K562 (cell line): ENCODE measurements at regions not wholly inside any gene's neighbourhood (a gene's known extent, or its start where the extent isn't known, plus 50 kb on each side); places are given as distances from the start of the nearest gene placed in this dataset.

ENCODE experiments used
- ATAC-seq: fragments of 200-7000 bp; cut with Tn5 transposase; 3 replicates; pipeline ENCODE4 v1.9.1; 2020; ENCODE audit warnings: moderate library complexity
- BruUV-seq: library from RNA; stranded (reverse); fragments of 400-500 nt; replicated peaks from 2 replicates; lab custom pipeline; 2021; lab: Mats Ljungman, UMichigan
- CTCF ChIA-PET: fragments of 300-600 bp; formaldehyde crosslinking; extraction: SDS; loops from one replicate; lab custom pipeline; 2021; ENCODE audit warnings: low intra/inter-chr PET ratio; lab: Yijun Ruan, JAX
- POLR2A ChIA-PET: fragments of 300-600, 350-650 bp; sonication (Branson Sonifier 250); formaldehyde crosslinking; extraction: SDS; loops from one replicate; lab custom pipeline; 2021; ENCODE audit warnings: antibody characterized with exemption, inconsistent platforms; lab: Yijun Ruan, JAX
- DNase-seq, 4 experiments: peaks; one replicate each; pipeline versions ENCODE4 v3.0.0 to v3.0.0-alpha.2; 2011 to 2018; ENCODE audit warnings: low spot score in 3 of 4, mixed read lengths in 3 of 4; ENCODE audit errors: extremely low read depth in 1 of 4
- FAIRE-seq: peaks from 2 replicates; lab custom pipeline; 2011; peaks lifted over from hg19 to GRCh38; lab: Jason Lieb, UNC
- H2AFZ ChIP-seq: 2 replicates; pipeline ENCODE4 v1.6.0; 2011; ENCODE audit warnings: low read depth, low read length, control low read depth, inconsistent platforms
- H3K27ac ChIP-seq: fragments of 200-600 bp; 3 replicates; pipeline ENCODE4 v1.8.0; 2011; ENCODE audit warnings: low read depth, mild to moderate bottlenecking, control low read depth, inconsistent platforms, low read length, moderate library complexity, mixed read lengths; ENCODE audit errors: extremely low read depth
- H3K27me3 ChIP-seq, 2 experiments: fragments of 300-600 bp in 1 of 2; 2 replicates in 1 of 2; 3 replicates in 1 of 2; pipeline versions ENCODE4 v1.6.0 to v1.8.0; 2011; ENCODE audit warnings: inconsistent platforms in 2 of 2, low read length in 2 of 2, mild to moderate bottlenecking in 1 of 2, mixed read lengths in 1 of 2, moderate library complexity in 1 of 2; ENCODE audit not compliant: control insufficient read depth in 2 of 2, insufficient read depth in 2 of 2
- H3K36me3 ChIP-seq: fragments of 300-600 bp; 3 replicates; pipeline ENCODE4 v1.8.0; 2011; ENCODE audit warnings: mild to moderate bottlenecking, low read length, inconsistent platforms; ENCODE audit not compliant: control insufficient read depth, insufficient read depth
- H3K4me1 ChIP-seq, 2 experiments: fragments of 200-600 bp in 1 of 2; replicated peaks in 1 of 2; 2 replicates in 1 of 2; 3 replicates in 1 of 2; pipeline versions ENCODE4 v1.5.1 to v1.8.0; 2011; ENCODE audit warnings: inconsistent platforms in 2 of 2, low read length in 2 of 2, mild to moderate bottlenecking in 1 of 2, mixed read lengths in 1 of 2, moderate library complexity in 1 of 2; ENCODE audit not compliant: control insufficient read depth in 2 of 2, insufficient read depth in 2 of 2
- H3K4me2 ChIP-seq: 2 replicates; pipeline ENCODE4 v1.6.1; 2011; ENCODE audit warnings: low read length, control low read depth, inconsistent platforms, mixed read lengths; ENCODE audit not compliant: insufficient read depth
- H3K4me3 ChIP-seq: fragments of 200-600 bp; sonication (generic), shearing (Covaris generic); 2 replicates; pipeline ENCODE4 v1.5.1; 2016; ENCODE audit warnings: control low read depth, inconsistent platforms
- H3K79me2 ChIP-seq: fragments of 200-600 bp; 3 replicates; pipeline ENCODE4 v1.8.0; 2011; ENCODE audit warnings: low read length, inconsistent platforms; ENCODE audit not compliant: control insufficient read depth, insufficient read depth
- H3K9ac ChIP-seq, 2 experiments: 2 replicates each; pipeline versions ENCODE4 v1.6.0 to v1.6.1; 2011; ENCODE audit warnings: low read depth in 2 of 2, low read length in 2 of 2, control low read depth in 1 of 2, inconsistent platforms in 1 of 2, mild to moderate bottlenecking in 1 of 2, mixed read lengths in 1 of 2; ENCODE audit not compliant: insufficient read depth in 1 of 2
- H3K9me1 ChIP-seq: one replicate; pipeline ENCODE4 v1.6.0; 2011; ENCODE audit warnings: inconsistent platforms, mild to moderate bottlenecking, low read length, moderate library complexity; ENCODE audit not compliant: control insufficient read depth, insufficient read depth
- H3K9me3 ChIP-seq: replicated peaks from 2 replicates; pipeline ENCODE4 v1.5.1; 2011; ENCODE audit warnings: low read depth, low read length, inconsistent platforms; ENCODE audit not compliant: control insufficient read depth, insufficient read depth
- H4K20me1 ChIP-seq: replicated peaks from 2 replicates; pipeline ENCODE4 v1.6.1; 2011; ENCODE audit warnings: low read length, inconsistent platforms, mixed read lengths; ENCODE audit not compliant: control insufficient read depth, insufficient read depth
- CBFA2T2 ChIP-seq: fragments of 450-650 bp; conservative IDR thresholded peaks from 2 replicates; pipeline ENCODE4 v1.6.1; 2017; ENCODE audit warnings: mild to moderate bottlenecking
- CHCHD3 ChIP-seq: fragments of 250-450 bp; sonication (Bioruptor Pico); IDR thresholded peaks from 2 replicates; pipeline ENCODE4 v2.1.2; 2022; ENCODE audit warnings: mild to moderate bottlenecking
- ETV5 ChIP-seq: sonication (generic); formaldehyde crosslinking; IDR thresholded peaks from 2 replicates; pipeline ENCODE4 v1.4.0; 2020; ENCODE audit warnings: low read depth, mild to moderate bottlenecking, missing genetic modification reagents
- GTF2E2 ChIP-seq: fragments of 200-800 bp; sonication (Bioruptor generic); IDR thresholded peaks from 2 replicates; pipeline ENCODE4 v1.6.1; 2016; ENCODE audit warnings: missing genetic modification characterization, missing compliant biosample characterization
- IFI16 ChIP-seq: fragments of 250-450 bp; sonication (Bioruptor Pico); IDR thresholded peaks from 2 replicates; pipeline ENCODE4 v2.1.2; 2022; ENCODE audit warnings: mild to moderate bottlenecking, inconsistent platforms
- KLF16 ChIP-seq: IDR thresholded peaks from 2 replicates; pipeline ENCODE4 v1.6.1; 2016; ENCODE audit warnings: antibody characterized with exemption
- NCOA4 ChIP-seq: fragments of 450-650 bp; IDR thresholded peaks from 2 replicates; pipeline ENCODE4 v1.6.1; 2018; ENCODE audit warnings: mild to moderate bottlenecking; ENCODE audit not compliant: partially characterized antibody
- PHF8 ChIP-seq: fragments of 200-600 bp; sonication (generic); IDR thresholded peaks from 2 replicates; pipeline ENCODE4 v1.6.1; 2012; ENCODE audit warnings: mixed run types, mild to moderate bottlenecking, inconsistent platforms, low read length, moderate library complexity, borderline replicate concordance
- POU5F1 ChIP-seq: fragments of 150-350 bp; IDR thresholded peaks from 2 replicates; pipeline ENCODE4 v1.6.1; 2014; ENCODE audit warnings: borderline replicate concordance, low read length, low read depth, mild to moderate bottlenecking; ENCODE audit not compliant: partially characterized antibody
- RBM39 ChIP-seq: fragments of 200-400 bp; formaldehyde crosslinking; optimal IDR thresholded peaks from 2 replicates; pipeline ENCODE3; 2018; ENCODE audit warnings: low read depth, low read length
- RCOR1 ChIP-seq, 2 experiments: IDR thresholded peaks; 2 replicates each; pipeline ENCODE4 v1.6.1; 2012; ENCODE audit warnings: low read depth in 2 of 2, low read length in 2 of 2, borderline replicate concordance in 1 of 2, improper control_type of control experiment in 1 of 2
- SIX5 ChIP-seq, 2 experiments: IDR thresholded peaks; 2 replicates each; pipeline ENCODE4 v1.6.1; 2011; ENCODE audit warnings: low read length in 2 of 2, borderline replicate concordance in 1 of 2, low read depth in 1 of 2, mild to moderate bottlenecking in 1 of 2, moderate library complexity in 1 of 2; ENCODE audit not compliant: insufficient read depth in 1 of 2
- SMARCC2 ChIP-seq: fragments of 450-650 bp; IDR thresholded peaks from 2 replicates; pipeline ENCODE4 v1.6.1; 2017; ENCODE audit warnings: antibody characterized with exemption, moderate library complexity, mild to moderate bottlenecking, low read depth
- SMC3 ChIP-seq: conservative IDR thresholded peaks from 2 replicates; pipeline ENCODE4 v1.6.1; 2011; ENCODE audit warnings: low read depth, low read length, improper control_type of control experiment; ENCODE audit not compliant: insufficient read depth
- XRCC5 ChIP-seq: fragments of 200-400 bp; formaldehyde crosslinking; IDR thresholded peaks from 2 replicates; pipeline ENCODE4 v1.6.1; 2017; ENCODE audit warnings: low read depth, mild to moderate bottlenecking, low read length
- ZNF764 ChIP-seq: fragments of 250-450 bp; sonication (Bioruptor Pico); IDR thresholded peaks from 2 replicates; pipeline ENCODE4 v1.4.0; 2020; ENCODE audit warnings: low read depth, mild to moderate bottlenecking, moderate library complexity
- WGBS: fragments of 100-300 bp; shearing (Covaris generic); methylation state at CpG from one replicate; pipeline ENCODE4 v1.1.6; 2016; ENCODE audit warnings: low coverage, mixed read lengths; ENCODE audit not compliant: insufficient coverage; ENCODE audit errors: missing lambda C conversion rate; 5-methylcytosine and 5-hydroxymethylcytosine counted together
- in situ Hi-C: fragments of 300-500 bp; cut with MboI; formaldehyde crosslinking; loops from 4 replicates; pipeline ENCODE4 v1.15.0; 2018; ENCODE audit warnings: inconsistent platforms, mixed read lengths
- intact Hi-C: fragments of 100-400 bp; cut with micrococcal nuclease; formaldehyde crosslinking; loops from 2 replicates; pipeline ENCODE4 v1.14.2; 2022
- TF ChIP-seq, protein P1 (sequence below): sonication (generic); formaldehyde crosslinking; IDR thresholded peaks from 2 replicates; pipeline ENCODE4 v1.8.0; 2022; ENCODE audit warnings: mild to moderate bottlenecking, missing genetic modification reagents, borderline replicate concordance
- TF ChIP-seq, protein P2 (sequence below): sonication (generic); formaldehyde crosslinking; IDR thresholded peaks from 2 replicates; pipeline ENCODE4 v1.8.1; 2022; ENCODE audit warnings: missing genetic modification reagents
- TF ChIP-seq, protein P3 (sequence below): IDR thresholded peaks from 2 replicates; pipeline ENCODE4 v1.6.1; 2016; ENCODE audit warnings: missing genetic modification characterization, missing compliant biosample characterization

DNA sequence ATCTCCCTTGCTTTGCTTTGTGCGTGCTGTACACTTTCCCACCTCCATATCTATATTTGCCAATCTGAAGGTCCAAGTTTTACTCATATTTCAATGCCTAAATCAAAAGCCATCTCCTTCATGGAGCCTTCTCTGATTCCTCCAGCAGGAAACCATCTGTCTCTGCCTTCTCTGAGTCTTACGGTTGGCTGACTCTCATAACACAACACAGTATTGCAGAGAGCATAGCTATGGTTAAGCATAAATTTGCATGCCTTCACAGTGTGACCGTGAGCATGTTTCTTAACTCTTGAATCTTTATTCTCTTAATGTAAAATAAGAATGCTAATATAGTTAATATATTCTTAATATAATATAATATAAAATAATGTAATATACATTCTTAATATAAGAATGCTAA lies 136.8 kb upstream of the PPP2R2B start (continued):
- no peak for TF ChIP-seq POU5F1
- no peak for TF ChIP-seq XRCC5
- TF ChIP-seq RBM39: no peak

DNA sequence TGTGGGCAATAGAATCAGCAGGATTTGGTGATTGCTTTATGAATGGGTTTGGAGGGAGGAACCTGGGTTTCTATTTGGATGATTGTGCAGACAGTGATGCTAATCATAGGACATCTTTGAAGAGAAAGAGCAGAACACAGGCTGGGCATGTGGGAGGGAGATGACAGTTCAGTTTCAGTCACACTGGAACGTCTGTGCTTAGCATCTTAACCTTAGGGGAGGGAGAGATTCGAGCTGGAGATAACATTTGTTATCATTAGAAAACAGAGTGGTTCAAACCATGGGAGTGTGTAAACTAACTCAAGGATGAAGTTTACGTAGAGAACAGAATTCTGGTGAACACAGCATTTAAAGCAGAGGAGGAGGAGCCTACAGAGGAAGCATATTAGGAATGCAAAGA lies 138.6 kb upstream of the PPP2R2B start:
- WGBS: 0% methylated on average over 3 of the region's 3 CpGs
- FAIRE-seq (no peak), ATAC-seq (no peak), DNase-seq (no peak)
- Histone ChIP-seq H3K27me3 (no peaks in the 10 kb centered on the region), H2AFZ (no peak overlapping the region), H3K9me1 (no peaks in the 10 kb centered on the region), H3K4me2 (no peak overlapping the region), H3K79me2 (no peaks in the 10 kb centered on the region), H3K9me3 (no peaks in the 10 kb centered on the region), H3K36me3 (no peaks in the 10 kb centered on the region), H3K4me1 (no peaks in the 10 kb centered on the region), H3K4me3 (no peak overlapping the region), H3K9ac (no peak overlapping the region), H4K20me1 (no peaks in the 10 kb centered on the region), H3K27ac (no peak overlapping the region)
- CTCF ChIA-PET: no interaction called here
- intact Hi-C loops (no loop called here), in situ Hi-C loops (no loop called here)
- no TSS peak for BruUV-seq
- POLR2A ChIA-PET: no interaction called here
- no peak for TF ChIP-seq SIX5 (IDR thresholded peaks at IDR 0.05; ENCODE audit: borderline replicate concordance in 1 of 2, insufficient read depth in 1 of 2, low read depth in 1 of 2, low read length in 2 of 2)
- TF ChIP-seq CHCHD3: no peak
- TF ChIP-seq SMC3: no peak
- TF ChIP-seq IFI16 (CRISPR knock-in tag): no peak
- TF ChIP-seq SMARCC2: no peak
- TF ChIP-seq RCOR1 (IDR thresholded peaks at IDR 0.05; ENCODE audit: borderline replicate concordance in 1 of 2, low read depth in 2 of 2, low read length in 2 of 2): no peak
- TF ChIP-seq, protein P1, sequence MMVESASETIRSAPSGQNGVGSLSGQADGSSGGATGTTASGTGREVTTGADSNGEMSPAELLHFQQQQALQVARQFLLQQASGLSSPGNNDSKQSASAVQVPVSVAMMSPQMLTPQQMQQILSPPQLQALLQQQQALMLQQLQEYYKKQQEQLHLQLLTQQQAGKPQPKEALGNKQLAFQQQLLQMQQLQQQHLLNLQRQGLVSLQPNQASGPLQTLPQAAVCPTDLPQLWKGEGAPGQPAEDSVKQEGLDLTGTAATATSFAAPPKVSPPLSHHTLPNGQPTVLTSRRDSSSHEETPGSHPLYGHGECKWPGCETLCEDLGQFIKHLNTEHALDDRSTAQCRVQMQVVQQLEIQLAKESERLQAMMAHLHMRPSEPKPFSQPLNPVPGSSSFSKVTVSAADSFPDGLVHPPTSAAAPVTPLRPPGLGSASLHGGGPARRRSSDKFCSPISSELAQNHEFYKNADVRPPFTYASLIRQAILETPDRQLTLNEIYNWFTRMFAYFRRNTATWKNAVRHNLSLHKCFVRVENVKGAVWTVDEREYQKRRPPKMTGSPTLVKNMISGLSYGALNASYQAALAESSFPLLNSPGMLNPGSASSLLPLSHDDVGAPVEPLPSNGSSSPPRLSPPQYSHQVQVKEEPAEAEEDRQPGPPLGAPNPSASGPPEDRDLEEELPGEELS: no peak
- TF ChIP-seq, protein P2, sequence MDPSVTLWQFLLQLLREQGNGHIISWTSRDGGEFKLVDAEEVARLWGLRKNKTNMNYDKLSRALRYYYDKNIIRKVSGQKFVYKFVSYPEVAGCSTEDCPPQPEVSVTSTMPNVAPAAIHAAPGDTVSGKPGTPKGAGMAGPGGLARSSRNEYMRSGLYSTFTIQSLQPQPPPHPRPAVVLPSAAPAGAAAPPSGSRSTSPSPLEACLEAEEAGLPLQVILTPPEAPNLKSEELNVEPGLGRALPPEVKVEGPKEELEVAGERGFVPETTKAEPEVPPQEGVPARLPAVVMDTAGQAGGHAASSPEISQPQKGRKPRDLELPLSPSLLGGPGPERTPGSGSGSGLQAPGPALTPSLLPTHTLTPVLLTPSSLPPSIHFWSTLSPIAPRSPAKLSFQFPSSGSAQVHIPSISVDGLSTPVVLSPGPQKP: no peak
- TF ChIP-seq CBFA2T2: no peak
- TF ChIP-seq, protein P3, sequence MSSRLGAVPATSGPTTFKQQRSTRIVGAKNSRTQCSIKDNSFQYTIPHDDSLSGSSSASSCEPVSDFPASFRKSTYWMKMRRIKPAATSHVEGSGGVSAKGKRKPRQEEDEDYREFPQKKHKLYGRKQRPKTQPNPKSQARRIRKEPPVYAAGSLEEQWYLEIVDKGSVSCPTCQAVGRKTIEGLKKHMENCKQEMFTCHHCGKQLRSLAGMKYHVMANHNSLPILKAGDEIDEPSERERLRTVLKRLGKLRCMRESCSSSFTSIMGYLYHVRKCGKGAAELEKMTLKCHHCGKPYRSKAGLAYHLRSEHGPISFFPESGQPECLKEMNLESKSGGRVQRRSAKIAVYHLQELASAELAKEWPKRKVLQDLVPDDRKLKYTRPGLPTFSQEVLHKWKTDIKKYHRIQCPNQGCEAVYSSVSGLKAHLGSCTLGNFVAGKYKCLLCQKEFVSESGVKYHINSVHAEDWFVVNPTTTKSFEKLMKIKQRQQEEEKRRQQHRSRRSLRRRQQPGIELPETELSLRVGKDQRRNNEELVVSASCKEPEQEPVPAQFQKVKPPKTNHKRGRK (tag): no peak
- no peak for TF ChIP-seq ETV5
- TF ChIP-seq PHF8: no peak
- TF ChIP-seq NCOA4: no peak
- TF ChIP-seq KLF16: no peak
- no peak for TF ChIP-seq GTF2E2
- no peak for TF ChIP-seq ZNF764 (CRISPR knock-in tag)
